OCI-LY1 (cell line): ENCODE measurements at regions not wholly inside any gene's neighbourhood (a gene's known extent, or its start where the extent isn't known, plus 50 kb on each side); places are given as distances from the start of the nearest gene placed in this dataset.

Source experiments
- H2AFZ ChIP-seq: fragments of 200-600 bp; sonication (generic), shearing (Covaris generic); 2 replicates; pipeline ENCODE4 v1.6.0; 2014; ENCODE audit warnings: antibody characterized with exemption, mild to moderate bottlenecking, low read length
- H3F3A ChIP-seq: fragments of 200-600 bp; sonication (generic), shearing (Covaris generic); 2 replicates; pipeline ENCODE4 v1.6.0; 2014; ENCODE audit warnings: mild to moderate bottlenecking, antibody characterized with exemption, low read length, moderate library complexity; ENCODE audit not compliant: insufficient read depth
- H3K27ac ChIP-seq: fragments of 200-600 bp; sonication (generic); 2 replicates; pipeline ENCODE4 v1.5.1; 2014; ENCODE audit warnings: low read length, mixed run types, mild to moderate bottlenecking, low read depth; ENCODE audit not compliant: poor library complexity, severe bottlenecking
- H3K27me3 ChIP-seq: fragments of 200-600 bp; sonication (generic); 2 replicates; pipeline ENCODE4 v1.6.0; 2014; ENCODE audit warnings: antibody characterized with exemption, mild to moderate bottlenecking, low read length, moderate library complexity; ENCODE audit not compliant: insufficient read depth
- H3K36me3 ChIP-seq: fragments of 200-600 bp; sonication (generic); 2 replicates; pipeline ENCODE4 v1.6.1; 2014; ENCODE audit warnings: mild to moderate bottlenecking, antibody characterized with exemption, low read length, moderate library complexity, mixed read lengths; ENCODE audit not compliant: insufficient read depth
- H3K4me1 ChIP-seq: fragments of 200-600 bp; sonication (generic); 2 replicates; pipeline ENCODE4 v1.5.1; 2014; ENCODE audit warnings: mild to moderate bottlenecking, low read length, moderate library complexity; ENCODE audit not compliant: insufficient read depth, severe bottlenecking
- H3K4me2 ChIP-seq: fragments of 200-600 bp; sonication (generic), shearing (Covaris generic); 2 replicates; pipeline ENCODE4 v1.6.1; 2014; ENCODE audit warnings: low read length
- H3K4me3 ChIP-seq: fragments of 200-600 bp; sonication (generic); 2 replicates; pipeline ENCODE4 v1.5.1; 2014; ENCODE audit warnings: low read length, low read depth, mild to moderate bottlenecking, mixed read lengths; ENCODE audit not compliant: poor library complexity, severe bottlenecking
- H3K79me2 ChIP-seq: fragments of 200-600 bp; shearing (Covaris generic); 2 replicates; pipeline ENCODE4 v1.6.1; 2016; ENCODE audit warnings: mixed run types, low read length, mixed read lengths; ENCODE audit not compliant: insufficient read depth
- H3K9ac ChIP-seq: fragments of 200-600 bp; sonication (generic), shearing (Covaris generic); 2 replicates; pipeline ENCODE4 v1.6.1; 2014; ENCODE audit warnings: mild to moderate bottlenecking, low read length, mixed read lengths
- H3K9me2 ChIP-seq: fragments of 200-600 bp; sonication (generic), shearing (Covaris generic); 2 replicates; pipeline ENCODE4 v1.6.1; 2014; ENCODE audit warnings: low read depth, mild to moderate bottlenecking, low read length, mixed read lengths
- H3K9me3 ChIP-seq: fragments of 200-600 bp; shearing (Covaris generic); 2 replicates; pipeline ENCODE4 v1.6.1; 2014; ENCODE audit warnings: low read length, mixed read lengths
- H4K20me1 ChIP-seq: fragments of 200-600 bp; sonication (generic), shearing (Covaris generic); 2 replicates; pipeline ENCODE4 v1.6.0; 2016; ENCODE audit warnings: mild to moderate bottlenecking, low read length; ENCODE audit not compliant: insufficient read depth
- EZH2 ChIP-seq: fragments of 200-600 bp; sonication (generic), shearing (Covaris generic); IDR thresholded peaks from 2 replicates; pipeline ENCODE4 v1.8.0; 2017; ENCODE audit warnings: borderline replicate concordance, mixed run types, mild to moderate bottlenecking, antibody characterized with exemption, low read length, moderate library complexity, mixed read lengths
- TF ChIP-seq, protein P1 (sequence below): fragments of 200-600 bp; sonication (generic), shearing (Covaris generic); IDR thresholded peaks from 2 replicates; pipeline ENCODE4 v1.5.1; 2017; ENCODE audit warnings: mild to moderate bottlenecking, antibody characterized with exemption, low read length, moderate library complexity, mixed read lengths

- Histone ChIP-seq H3K4me2 (no peak overlapping the region), H3K27ac (no peak overlapping the region), H3K9ac (no peak overlapping the region), H3K4me3 (no peak overlapping the region), H3K36me3 (no peaks in the 10 kb centered on the region), H3K9me3 (no peaks in the 10 kb centered on the region), H3K9me2 (no peaks in the 10 kb centered on the region), H4K20me1 (no peaks in the 10 kb centered on the region), H3K27me3 (no peaks in the 10 kb centered on the region), H2AFZ (no peak overlapping the region), H3F3A (no peaks in the 10 kb centered on the region), H3K4me1 (no peaks in the 10 kb centered on the region), H3K79me2 (no peaks in the 10 kb centered on the region)
- TF ChIP-seq EZH2: no peak
- TF ChIP-seq, protein P1, sequence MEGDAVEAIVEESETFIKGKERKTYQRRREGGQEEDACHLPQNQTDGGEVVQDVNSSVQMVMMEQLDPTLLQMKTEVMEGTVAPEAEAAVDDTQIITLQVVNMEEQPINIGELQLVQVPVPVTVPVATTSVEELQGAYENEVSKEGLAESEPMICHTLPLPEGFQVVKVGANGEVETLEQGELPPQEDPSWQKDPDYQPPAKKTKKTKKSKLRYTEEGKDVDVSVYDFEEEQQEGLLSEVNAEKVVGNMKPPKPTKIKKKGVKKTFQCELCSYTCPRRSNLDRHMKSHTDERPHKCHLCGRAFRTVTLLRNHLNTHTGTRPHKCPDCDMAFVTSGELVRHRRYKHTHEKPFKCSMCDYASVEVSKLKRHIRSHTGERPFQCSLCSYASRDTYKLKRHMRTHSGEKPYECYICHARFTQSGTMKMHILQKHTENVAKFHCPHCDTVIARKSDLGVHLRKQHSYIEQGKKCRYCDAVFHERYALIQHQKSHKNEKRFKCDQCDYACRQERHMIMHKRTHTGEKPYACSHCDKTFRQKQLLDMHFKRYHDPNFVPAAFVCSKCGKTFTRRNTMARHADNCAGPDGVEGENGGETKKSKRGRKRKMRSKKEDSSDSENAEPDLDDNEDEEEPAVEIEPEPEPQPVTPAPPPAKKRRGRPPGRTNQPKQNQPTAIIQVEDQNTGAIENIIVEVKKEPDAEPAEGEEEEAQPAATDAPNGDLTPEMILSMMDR: no peak
Measured at GRCh38 chr20:48171071-48171470, 385.8 kb upstream of the SULF2 start.

GRCh38 chr20:48170625-48171024 lies 385.3 kb upstream of the SULF2 start:
- H3K9me3 ChIP-seq: no peaks in the 10 kb centered on the region
- H3K4me1 ChIP-seq: no peaks in the 10 kb centered on the region
- no peaks in the 10 kb centered on the region for H3K9me2 ChIP-seq
- no peak overlapping the region for H3K27ac ChIP-seq
- H4K20me1 ChIP-seq: no peaks in the 10 kb centered on the region
- H3K79me2 ChIP-seq: no peaks in the 10 kb centered on the region
- H2AFZ ChIP-seq: no peak overlapping the region
- H3K36me3 ChIP-seq: no peaks in the 10 kb centered on the region
- H3K9ac ChIP-seq: no peak overlapping the region
- H3K4me3 ChIP-seq: no peak overlapping the region
- TF ChIP-seq, protein P1: no peak
- no peak for TF ChIP-seq EZH2
- no peak overlapping the region for H3K4me2 ChIP-seq
- H3K27me3 ChIP-seq: no peaks in the 10 kb centered on the region
- H3F3A ChIP-seq: no peaks in the 10 kb centered on the region

- H3K4me2 ChIP-seq: no peak overlapping the region
Measured at GRCh38 chr20:48169650-48170225, 384.5 kb upstream of the SULF2 start.

More at GRCh38 chr20:48169650-48170225, 384.5 kb upstream of the SULF2 start:
- H3K9ac ChIP-seq: no peak overlapping the region
- no peaks in the 10 kb centered on the region for H3K79me2 ChIP-seq
- H3K9me3 ChIP-seq: no peaks in the 10 kb centered on the region
- H3K27ac ChIP-seq: no peak overlapping the region
- no peaks in the 10 kb centered on the region for H3K27me3 ChIP-seq
- no peak overlapping the region for H2AFZ ChIP-seq
- no peaks in the 10 kb centered on the region for H4K20me1 ChIP-seq
- H3K36me3 ChIP-seq: no peaks in the 10 kb centered on the region
- no peaks in the 10 kb centered on the region for H3F3A ChIP-seq
- H3K9me2 ChIP-seq: no peaks in the 10 kb centered on the region
- no peaks in the 10 kb centered on the region for H3K4me1 ChIP-seq
- H3K4me3 ChIP-seq: no peak overlapping the region
- TF ChIP-seq, protein P1: no peak
- no peak for TF ChIP-seq EZH2
